Uterus (tissue), 2 donors: ENCODE measurements at regions not wholly inside any gene's neighbourhood (a gene's known extent, or its start where the extent isn't known, plus 50 kb on each side); places are given as distances from the start of the nearest gene placed in this dataset.

ENCODE experiments used
- CTCF ChIP-seq, 4 experiments: fragments of 200-600 bp in 2 of 4; fragments of 450-650 bp in 2 of 4; sonication (generic) in 2 of 4; IDR thresholded peaks; one replicate each; pipeline ENCODE4 v1.5.1; 2016 to 2019; ENCODE audit warnings: antibody characterized with exemption in 4 of 4, mild to moderate bottlenecking in 2 of 4, moderate library complexity in 1 of 4
- POLR2A ChIP-seq, 2 donors: fragments of 450-650 bp; IDR thresholded peaks; one replicate each; pipeline ENCODE4 v1.6.1; 2016; ENCODE audit warnings: antibody characterized with exemption in 2 of 2, mild to moderate bottlenecking in 1 of 2, moderate library complexity in 1 of 2

DNA sequence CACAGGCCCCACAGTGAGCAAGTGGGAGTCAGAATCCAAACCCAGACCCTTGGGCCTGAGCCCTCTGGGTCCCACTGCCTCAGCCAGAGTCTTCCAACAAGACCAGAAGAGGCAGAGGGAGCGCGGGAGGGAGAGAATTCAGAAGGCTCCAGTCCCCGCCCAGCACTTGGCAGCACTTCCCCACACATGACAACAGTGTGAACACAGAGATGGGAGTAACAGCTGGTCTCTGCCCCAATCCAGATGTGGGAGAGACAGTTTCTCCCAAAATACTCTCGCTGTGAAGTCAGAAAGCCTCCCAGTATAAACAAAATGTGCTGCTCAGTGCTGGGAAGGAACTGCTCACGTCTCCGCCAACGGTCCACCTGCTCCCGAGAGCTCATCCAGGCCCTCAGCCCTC, 219.9 kb downstream of the MN1 start:
- TF ChIP-seq CTCF (IDR thresholded peaks at IDR 0.05) (no peak), POLR2A (IDR thresholded peaks at IDR 0.05) (no peak)
